NB4 (cell line): ENCODE measurements at regions not wholly inside any gene's neighbourhood (a gene's known extent, or its start where the extent isn't known, plus 50 kb on each side); places are given as distances from the start of the nearest gene placed in this dataset.

Experiments used
- POLR2A ChIP-seq: IDR thresholded peaks from 2 replicates; pipeline ENCODE4 v1.6.1; 2011; ENCODE audit warnings: mild to moderate bottlenecking; ENCODE audit not compliant: insufficient read length; ENCODE audit errors: extremely low read depth
- TF ChIP-seq, protein P1 (sequence below): IDR thresholded peaks from one replicate; pipeline ENCODE4 v1.5.1; 2012; ENCODE audit warnings: low read depth, low read length

DNA sequence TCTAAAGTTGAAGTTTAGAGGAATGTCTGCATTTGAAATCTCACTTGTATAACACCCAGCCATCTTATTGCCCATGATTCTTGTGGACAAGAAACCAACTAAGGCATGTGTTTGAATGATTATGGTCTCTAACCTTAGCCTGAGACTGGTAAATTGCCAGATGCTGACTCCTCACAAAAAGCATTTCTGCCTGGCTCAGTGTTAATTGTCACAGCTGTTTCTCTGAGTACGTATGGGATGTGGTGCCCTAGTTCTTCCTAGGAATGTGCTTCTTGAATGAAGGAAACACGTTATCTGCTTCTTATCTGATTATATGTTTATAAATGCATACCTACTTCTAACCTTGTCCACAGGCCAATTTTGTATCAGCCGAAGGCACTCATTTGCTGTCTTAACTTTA is 63.1 kb upstream of the NDP start:
- TF ChIP-seq, protein P1, sequence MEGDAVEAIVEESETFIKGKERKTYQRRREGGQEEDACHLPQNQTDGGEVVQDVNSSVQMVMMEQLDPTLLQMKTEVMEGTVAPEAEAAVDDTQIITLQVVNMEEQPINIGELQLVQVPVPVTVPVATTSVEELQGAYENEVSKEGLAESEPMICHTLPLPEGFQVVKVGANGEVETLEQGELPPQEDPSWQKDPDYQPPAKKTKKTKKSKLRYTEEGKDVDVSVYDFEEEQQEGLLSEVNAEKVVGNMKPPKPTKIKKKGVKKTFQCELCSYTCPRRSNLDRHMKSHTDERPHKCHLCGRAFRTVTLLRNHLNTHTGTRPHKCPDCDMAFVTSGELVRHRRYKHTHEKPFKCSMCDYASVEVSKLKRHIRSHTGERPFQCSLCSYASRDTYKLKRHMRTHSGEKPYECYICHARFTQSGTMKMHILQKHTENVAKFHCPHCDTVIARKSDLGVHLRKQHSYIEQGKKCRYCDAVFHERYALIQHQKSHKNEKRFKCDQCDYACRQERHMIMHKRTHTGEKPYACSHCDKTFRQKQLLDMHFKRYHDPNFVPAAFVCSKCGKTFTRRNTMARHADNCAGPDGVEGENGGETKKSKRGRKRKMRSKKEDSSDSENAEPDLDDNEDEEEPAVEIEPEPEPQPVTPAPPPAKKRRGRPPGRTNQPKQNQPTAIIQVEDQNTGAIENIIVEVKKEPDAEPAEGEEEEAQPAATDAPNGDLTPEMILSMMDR = no peak
- TF ChIP-seq POLR2A = no peak
